HEK293 (cell line): ENCODE measurements at regions not wholly inside any gene's neighbourhood (a gene's known extent, or its start where the extent isn't known, plus 50 kb on each side); places are given as distances from the start of the nearest gene placed in this dataset.

Source experiments
- CTCF ChIA-PET: fragments of 350-600 bp; formaldehyde crosslinking; extraction: SDS; loops from one replicate; lab custom pipeline; 2021; ENCODE audit warnings: antibody characterized with exemption; lab: Yijun Ruan, JAX
- POLR2A ChIA-PET: fragments of 300-600 bp; formaldehyde crosslinking; extraction: SDS; loops from one replicate; lab custom pipeline; 2020; ENCODE audit warnings: antibody characterized with exemption, inconsistent platforms; lab: Yijun Ruan, JAX
- H3K27ac ChIP-seq: fragments of 200-500 bp; sonication (Bioruptor generic); 2 replicates; pipeline ENCODE4 v1.5.1; 2014; ENCODE audit warnings: low read depth, low read length, control low read depth, inconsistent platforms; ENCODE audit errors: extremely low read depth
- H3K36me3 ChIP-seq, 2 experiments: fragments of 200-500 bp in 1 of 2; sonication (Bioruptor generic) in 1 of 2; 1 replicate in 1 of 2; 2 replicates in 1 of 2; pipeline ENCODE4 v1.5.1; 2014 to 2017; ENCODE audit warnings: inconsistent platforms in 2 of 2, low read length in 2 of 2; ENCODE audit not compliant: control insufficient read depth in 2 of 2, insufficient read depth in 1 of 2
- H3K4me1 ChIP-seq: fragments of 200-500 bp; sonication (Bioruptor generic); 2 replicates; pipeline ENCODE4 v1.5.1; 2014; ENCODE audit warnings: mild to moderate bottlenecking, low read length, inconsistent platforms; ENCODE audit not compliant: control insufficient read depth, insufficient read depth
- H3K4me3 ChIP-seq: 2 replicates; pipeline ENCODE4 v1.5.1; 2011; ENCODE audit warnings: low read depth, mild to moderate bottlenecking, control low read depth, low read length, moderate library complexity
- H3K9me3 ChIP-seq: fragments of 200-500 bp; sonication (Bioruptor generic); 2 replicates; pipeline ENCODE4 v1.5.1; 2014; ENCODE audit warnings: low read depth, low read length, inconsistent platforms; ENCODE audit not compliant: control insufficient read depth, insufficient read depth
- KLF1 ChIP-seq: fragments of 450-650 bp; formaldehyde crosslinking; IDR thresholded peaks from 2 replicates; pipeline ENCODE4 v1.5.1; 2016; ENCODE audit warnings: missing biosample characterization, missing genetic modification characterization
- KLF17 ChIP-seq: fragments of 450-650 bp; formaldehyde crosslinking; IDR thresholded peaks from 2 replicates; pipeline ENCODE4 v1.5.1; 2016; ENCODE audit warnings: missing biosample characterization, missing genetic modification characterization
- MZF1 ChIP-seq: fragments of 450-650 bp; formaldehyde crosslinking; IDR thresholded peaks from 2 replicates; pipeline ENCODE4 v1.5.1; 2017; ENCODE audit warnings: missing biosample characterization, missing genetic modification characterization, borderline replicate concordance
- RBAK ChIP-seq: fragments of 450-650 bp; formaldehyde crosslinking; IDR thresholded peaks from 2 replicates; pipeline ENCODE4 v1.5.1; 2016; ENCODE audit warnings: missing biosample characterization, missing genetic modification characterization
- ZNF174 ChIP-seq: fragments of 450-650 bp; formaldehyde crosslinking; IDR thresholded peaks from 2 replicates; pipeline ENCODE4 v1.5.0; 2017; ENCODE audit warnings: missing biosample characterization, mild to moderate bottlenecking, missing genetic modification characterization
- ZNF18 ChIP-seq: fragments of 450-650 bp; formaldehyde crosslinking; IDR thresholded peaks from 2 replicates; pipeline ENCODE4 v1.5.1; 2016; ENCODE audit warnings: missing biosample characterization, missing genetic modification characterization
- ZNF423 ChIP-seq: fragments of 450-650 bp; formaldehyde crosslinking; IDR thresholded peaks from 2 replicates; pipeline ENCODE4 v1.5.1; 2016; ENCODE audit warnings: missing biosample characterization, missing genetic modification characterization
- ZNF544 ChIP-seq: fragments of 450-650 bp; formaldehyde crosslinking; IDR thresholded peaks from 2 replicates; pipeline ENCODE4 v1.5.0; 2017; ENCODE audit warnings: missing biosample characterization, missing genetic modification characterization
- ZNF555 ChIP-seq: fragments of 450-650 bp; formaldehyde crosslinking; conservative IDR thresholded peaks from 2 replicates; pipeline ENCODE4 v1.5.1; 2017; ENCODE audit warnings: missing biosample characterization, mild to moderate bottlenecking, missing genetic modification characterization, inconsistent platforms
- TF ChIP-seq, protein P1 (sequence below): fragments of 450-650 bp; formaldehyde crosslinking; IDR thresholded peaks from 2 replicates; pipeline ENCODE4 v1.5.1; 2017; ENCODE audit warnings: missing biosample characterization, missing genetic modification characterization
- TF ChIP-seq, protein P2 (sequence below): fragments of 450-650 bp; formaldehyde crosslinking; IDR thresholded peaks from 2 replicates; pipeline ENCODE4 v1.5.1; 2016; ENCODE audit warnings: missing biosample characterization, missing genetic modification characterization
- TF ChIP-seq, protein P3 (sequence below): fragments of 450-650 bp; formaldehyde crosslinking; conservative IDR thresholded peaks from 2 replicates; pipeline ENCODE4 v1.5.1; 2016; ENCODE audit warnings: low read depth, missing biosample characterization, missing genetic modification characterization

DNA sequence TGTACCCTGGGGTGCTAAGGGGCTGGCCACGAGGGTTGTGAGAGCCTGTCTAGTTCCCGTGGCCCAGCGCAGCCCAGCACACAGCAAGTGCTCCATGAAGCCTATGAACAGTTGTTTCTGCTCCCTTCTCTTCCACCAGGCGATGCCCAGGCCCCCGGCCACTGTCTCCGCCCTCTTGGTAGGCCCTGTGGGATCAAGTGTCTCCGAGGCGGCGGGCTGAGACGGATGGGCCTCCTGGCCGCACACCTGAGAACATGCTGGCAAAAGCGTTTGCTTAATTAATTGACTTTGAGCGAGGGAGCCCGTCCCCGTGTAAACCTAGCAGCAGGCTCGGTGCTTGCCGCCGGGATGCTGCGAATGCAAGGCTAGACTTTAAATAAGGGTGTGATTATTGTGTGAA lies 129.7 kb upstream of the GSE1 start:
- TF ChIP-seq, protein P1, sequence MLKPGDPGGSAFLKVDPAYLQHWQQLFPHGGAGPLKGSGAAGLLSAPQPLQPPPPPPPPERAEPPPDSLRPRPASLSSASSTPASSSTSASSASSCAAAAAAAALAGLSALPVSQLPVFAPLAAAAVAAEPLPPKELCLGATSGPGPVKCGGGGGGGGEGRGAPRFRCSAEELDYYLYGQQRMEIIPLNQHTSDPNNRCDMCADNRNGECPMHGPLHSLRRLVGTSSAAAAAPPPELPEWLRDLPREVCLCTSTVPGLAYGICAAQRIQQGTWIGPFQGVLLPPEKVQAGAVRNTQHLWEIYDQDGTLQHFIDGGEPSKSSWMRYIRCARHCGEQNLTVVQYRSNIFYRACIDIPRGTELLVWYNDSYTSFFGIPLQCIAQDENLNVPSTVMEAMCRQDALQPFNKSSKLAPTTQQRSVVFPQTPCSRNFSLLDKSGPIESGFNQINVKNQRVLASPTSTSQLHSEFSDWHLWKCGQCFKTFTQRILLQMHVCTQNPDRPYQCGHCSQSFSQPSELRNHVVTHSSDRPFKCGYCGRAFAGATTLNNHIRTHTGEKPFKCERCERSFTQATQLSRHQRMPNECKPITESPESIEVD: no peak
- TF ChIP-seq KLF17 (tag by site-specific recombination) (no peak), ZNF18 (no peak), RBAK (no peak), ZNF544 (tag by site-specific recombination) (no peak), KLF1 (no peak), MZF1 (tag by site-specific recombination) (no peak), ZNF423 (no peak), ZNF174 (tag by site-specific recombination) (no peak), ZNF555 (tag by site-specific recombination) (no peak)
- TF ChIP-seq, protein P2, sequence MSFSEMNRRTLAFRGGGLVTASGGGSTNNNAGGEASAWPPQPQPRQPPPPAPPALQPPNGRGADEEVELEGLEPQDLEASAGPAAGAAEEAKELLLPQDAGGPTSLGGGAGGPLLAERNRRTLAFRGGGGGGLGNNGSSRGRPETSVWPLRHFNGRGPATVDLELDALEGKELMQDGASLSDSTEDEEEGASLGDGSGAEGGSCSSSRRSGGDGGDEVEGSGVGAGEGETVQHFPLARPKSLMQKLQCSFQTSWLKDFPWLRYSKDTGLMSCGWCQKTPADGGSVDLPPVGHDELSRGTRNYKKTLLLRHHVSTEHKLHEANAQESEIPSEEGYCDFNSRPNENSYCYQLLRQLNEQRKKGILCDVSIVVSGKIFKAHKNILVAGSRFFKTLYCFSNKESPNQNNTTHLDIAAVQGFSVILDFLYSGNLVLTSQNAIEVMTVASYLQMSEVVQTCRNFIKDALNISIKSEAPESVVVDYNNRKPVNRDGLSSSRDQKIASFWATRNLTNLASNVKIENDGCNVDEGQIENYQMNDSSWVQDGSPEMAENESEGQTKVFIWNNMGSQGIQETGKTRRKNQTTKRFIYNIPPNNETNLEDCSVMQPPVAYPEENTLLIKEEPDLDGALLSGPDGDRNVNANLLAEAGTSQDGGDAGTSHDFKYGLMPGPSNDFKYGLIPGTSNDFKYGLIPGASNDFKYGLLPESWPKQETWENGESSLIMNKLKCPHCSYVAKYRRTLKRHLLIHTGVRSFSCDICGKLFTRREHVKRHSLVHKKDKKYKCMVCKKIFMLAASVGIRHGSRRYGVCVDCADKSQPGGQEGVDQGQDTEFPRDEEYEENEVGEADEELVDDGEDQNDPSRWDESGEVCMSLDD (tag by site-specific recombination): no peak
- TF ChIP-seq, protein P3, sequence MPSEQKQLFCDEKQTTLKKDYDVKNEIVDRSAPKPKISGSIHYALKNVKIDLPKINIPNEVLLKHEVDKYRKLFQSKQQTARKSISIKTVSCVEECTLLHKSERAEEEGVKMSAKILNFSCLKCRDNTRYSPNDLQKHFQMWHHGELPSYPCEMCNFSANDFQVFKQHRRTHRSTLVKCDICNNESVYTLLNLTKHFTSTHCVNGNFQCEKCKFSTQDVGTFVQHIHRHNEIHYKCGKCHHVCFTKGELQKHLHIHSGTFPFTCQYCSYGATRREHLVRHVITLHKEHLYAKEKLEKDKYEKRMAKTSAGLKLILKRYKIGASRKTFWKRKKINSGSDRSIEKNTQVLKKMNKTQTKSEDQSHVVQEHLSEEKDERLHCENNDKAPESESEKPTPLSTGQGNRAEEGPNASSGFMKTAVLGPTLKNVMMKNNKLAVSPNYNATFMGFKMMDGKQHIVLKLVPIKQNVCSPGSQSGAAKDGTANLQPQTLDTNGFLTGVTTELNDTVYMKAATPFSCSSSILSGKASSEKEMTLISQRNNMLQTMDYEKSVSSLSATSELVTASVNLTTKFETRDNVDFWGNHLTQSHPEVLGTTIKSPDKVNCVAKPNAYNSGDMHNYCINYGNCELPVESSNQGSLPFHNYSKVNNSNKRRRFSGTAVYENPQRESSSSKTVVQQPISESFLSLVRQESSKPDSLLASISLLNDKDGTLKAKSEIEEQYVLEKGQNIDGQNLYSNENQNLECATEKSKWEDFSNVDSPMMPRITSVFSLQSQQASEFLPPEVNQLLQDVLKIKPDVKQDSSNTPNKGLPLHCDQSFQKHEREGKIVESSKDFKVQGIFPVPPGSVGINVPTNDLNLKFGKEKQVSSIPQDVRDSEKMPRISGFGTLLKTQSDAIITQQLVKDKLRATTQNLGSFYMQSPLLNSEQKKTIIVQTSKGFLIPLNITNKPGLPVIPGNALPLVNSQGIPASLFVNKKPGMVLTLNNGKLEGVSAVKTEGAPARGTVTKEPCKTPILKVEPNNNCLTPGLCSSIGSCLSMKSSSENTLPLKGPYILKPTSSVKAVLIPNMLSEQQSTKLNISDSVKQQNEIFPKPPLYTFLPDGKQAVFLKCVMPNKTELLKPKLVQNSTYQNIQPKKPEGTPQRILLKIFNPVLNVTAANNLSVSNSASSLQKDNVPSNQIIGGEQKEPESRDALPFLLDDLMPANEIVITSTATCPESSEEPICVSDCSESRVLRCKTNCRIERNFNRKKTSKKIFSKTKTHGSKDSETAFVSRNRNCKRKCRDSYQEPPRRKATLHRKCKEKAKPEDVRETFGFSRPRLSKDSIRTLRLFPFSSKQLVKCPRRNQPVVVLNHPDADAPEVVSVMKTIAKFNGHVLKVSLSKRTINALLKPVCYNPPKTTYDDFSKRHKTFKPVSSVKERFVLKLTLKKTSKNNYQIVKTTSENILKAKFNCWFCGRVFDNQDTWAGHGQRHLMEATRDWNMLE (tag by site-specific recombination): no peak
- POLR2A ChIA-PET: no interaction called here
- Histone ChIP-seq H3K36me3 (no peaks in the 10 kb centered on the region), H3K27ac (no peak overlapping the region), H3K4me3 (no peak overlapping the region), H3K4me1 (peaks cover 7% of the 10 kb centered on the region; the same call in 1 of the 2 replicates), H3K9me3 (no peaks in the 10 kb centered on the region)
- CTCF ChIA-PET: interaction anchor here (0.5 to 1.4 kb wide), 3 partner anchors 39 to 133 kb away, joined by 3 read pairs; no protein-coding TSS in a partner anchor
